ENCODE measurements at regions not wholly inside any gene's neighbourhood (a gene's known extent, or its start where the extent isn't known, plus 50 kb on each side); places are given as distances from the start of the nearest gene placed in this dataset.

GRCh38 chr6:155949256-155949655 is 493.6 kb upstream of the NOX3 start:
- no peak for TF ChIP-seq EP300 (IDR thresholded peaks at IDR 0.05)
- TF ChIP-seq CTCF (IDR thresholded peaks at IDR 0.05): no peak
- TF ChIP-seq POLR2A (IDR thresholded peaks at IDR 0.05): no peak
